GM23248 (cell line): ENCODE measurements at regions not wholly inside any gene's neighbourhood (a gene's known extent, or its start where the extent isn't known, plus 50 kb on each side); places are given as distances from the start of the nearest gene placed in this dataset.

Source experiments
- DNase-seq: peaks from one replicate; pipeline ENCODE4 v3.0.0-alpha.2; 2015
- H2AFZ ChIP-seq: fragments of 200-600 bp; sonication (generic); 2 replicates; pipeline ENCODE4 v1.6.1; 2016; ENCODE audit warnings: antibody characterized with exemption
- H3F3A ChIP-seq: fragments of 200-600 bp; sonication (generic); 2 replicates; pipeline ENCODE4 v1.6.1; 2016; ENCODE audit warnings: mild to moderate bottlenecking, antibody characterized with exemption, mixed run types; ENCODE audit not compliant: insufficient read depth
- H3K27ac ChIP-seq: fragments of 200-600 bp; sonication (generic); 2 replicates; pipeline ENCODE4 v1.5.1; 2016; ENCODE audit warnings: mild to moderate bottlenecking
- H3K27me3 ChIP-seq: fragments of 200-600 bp; sonication (generic); replicated peaks from 2 replicates; pipeline ENCODE4 v1.6.1; 2016; ENCODE audit warnings: mild to moderate bottlenecking; ENCODE audit not compliant: insufficient read depth
- H3K36me3 ChIP-seq: fragments of 200-600 bp; sonication (generic); 2 replicates; pipeline ENCODE4 v1.6.1; 2016; ENCODE audit warnings: low read depth, mild to moderate bottlenecking
- H3K4me1 ChIP-seq: fragments of 200-600 bp; sonication (generic); 2 replicates; pipeline ENCODE4 v1.6.1; 2016; ENCODE audit warnings: mild to moderate bottlenecking; ENCODE audit not compliant: insufficient read depth
- H3K4me2 ChIP-seq: fragments of 200-600 bp; sonication (generic); one replicate; pipeline ENCODE4 v1.6.1; 2016; ENCODE audit warnings: mild to moderate bottlenecking; ENCODE audit not compliant: unreplicated experiment
- H3K4me3 ChIP-seq: fragments of 200-600 bp; sonication (generic); 2 replicates; pipeline ENCODE4 v1.5.1; 2016; ENCODE audit warnings: mild to moderate bottlenecking
- H3K79me2 ChIP-seq: fragments of 200-600 bp; sonication (generic); 2 replicates; pipeline ENCODE4 v1.6.1; 2016; ENCODE audit warnings: mild to moderate bottlenecking; ENCODE audit not compliant: insufficient read depth
- H3K9ac ChIP-seq: fragments of 200-600 bp; sonication (generic); 2 replicates; pipeline ENCODE4 v1.6.1; 2016; ENCODE audit warnings: mild to moderate bottlenecking
- H3K9me2 ChIP-seq: fragments of 200-600 bp; sonication (generic); 2 replicates; pipeline ENCODE4 v1.6.1; 2016; ENCODE audit warnings: mixed run types, mild to moderate bottlenecking, moderate library complexity; ENCODE audit not compliant: insufficient read depth
- H3K9me3 ChIP-seq: fragments of 200-600 bp; sonication (generic); one replicate; pipeline ENCODE4 v1.6.1; 2017; ENCODE audit warnings: low read depth
- H4K20me1 ChIP-seq: fragments of 200-600 bp; sonication (generic); 2 replicates; pipeline ENCODE4 v1.6.0; 2016; ENCODE audit not compliant: insufficient read depth
- EZH2 ChIP-seq: fragments of 200-600 bp; sonication (generic); IDR thresholded peaks from 2 replicates; pipeline ENCODE4 v1.6.1; 2018; ENCODE audit warnings: antibody characterized with exemption, mild to moderate bottlenecking; ENCODE audit not compliant: insufficient read depth, poor library complexity, severe bottlenecking
- EZH2phosphoT487 ChIP-seq: fragments of 200-600 bp; sonication (generic); IDR thresholded peaks from 2 replicates; pipeline ENCODE4 v1.6.1; 2018; ENCODE audit warnings: antibody characterized with exemption, moderate library complexity, mild to moderate bottlenecking, low read depth; ENCODE audit not compliant: insufficient read depth
- WGBS, 2 experiments: methylation state at CpG; one replicate each; pipeline ENCODE4 v1.1.6; 2015 to 2017; ENCODE audit warnings: low lambda C conversion rate in 2 of 2, low coverage in 1 of 2; ENCODE audit errors: missing lambda C conversion rate in 2 of 2; 5-methylcytosine and 5-hydroxymethylcytosine counted together
- in situ Hi-C: fragments of 300-500 bp; cut with MboI; formaldehyde crosslinking; loops from 2 replicates; pipeline ENCODE4 v1.15.0; 2020

- 0 to 15% methylated on average over 1 of the region's 1 CpG for WGBS, 2 experiments
- no peaks in the 10 kb centered on the region for H3K9me3 ChIP-seq
- H3F3A ChIP-seq = peaks cover 13% of the 10 kb centered on the region; the same call in 1 of the 2 replicates
- no peak overlapping the region for H2AFZ ChIP-seq
- 0 out of 2 replicates have a peak overlapping the region, but pooled peaks have one; percentile 6 for H3K27ac ChIP-seq
- H3K36me3 ChIP-seq = no peaks in the 10 kb centered on the region
- peak overlapping the region; percentile 6 for H3K4me2 ChIP-seq
- DNase-seq = peak; percentile 76
- no peaks in the 10 kb centered on the region for H3K27me3 ChIP-seq
- H3K9me2 ChIP-seq = no peaks in the 10 kb centered on the region
- H3K4me3 ChIP-seq = no peak overlapping the region
- H3K4me1 ChIP-seq = peaks cover 30% of the 10 kb centered on the region
- TF ChIP-seq EZH2 (no peak), EZH2phosphoT487 (no peak)
- H3K79me2 ChIP-seq = no peaks in the 10 kb centered on the region
- no peaks in the 10 kb centered on the region for H4K20me1 ChIP-seq
- H3K9ac ChIP-seq = no peak overlapping the region
- in situ Hi-C loops = loop anchor here (10.0 kb wide), 1 partner anchor 235 kb away; the partner anchor contains the start of gene CD200R1
These were observed 98.5 kb upstream of the CCDC80 start for GRCh38 chr3:112739252-112739965.

DNA sequence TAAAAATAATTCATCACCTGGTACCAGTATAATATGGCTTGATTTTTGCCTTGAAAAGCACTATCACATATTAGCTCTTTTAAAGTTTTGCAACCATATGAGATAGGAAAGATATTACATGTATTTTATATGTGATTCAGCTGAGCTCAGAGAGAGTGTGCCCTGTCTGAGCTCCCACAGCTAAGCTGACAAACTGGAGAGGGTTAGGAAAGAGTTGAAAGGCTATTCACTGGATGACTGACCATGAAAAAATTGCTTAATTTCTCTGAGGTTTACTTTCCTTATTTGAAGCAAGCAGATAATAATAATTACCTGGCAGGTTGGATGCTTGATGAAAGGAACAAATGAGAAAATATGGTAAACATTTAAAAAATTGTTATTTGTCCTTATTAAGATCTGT is 97.4 kb upstream of the CCDC80 start:
- no peaks in the 10 kb centered on the region for H3K27me3 ChIP-seq
- no peak overlapping the region for H3K9ac ChIP-seq
- H3K79me2 ChIP-seq = no peaks in the 10 kb centered on the region
- H3K4me2 ChIP-seq = no peak overlapping the region
- no peak overlapping the region for H3K4me3 ChIP-seq
- DNase-seq = peak; percentile 69
- H3F3A ChIP-seq = peaks cover 13% of the 10 kb centered on the region; the same call in 1 of the 2 replicates
- no peaks in the 10 kb centered on the region for H3K9me2 ChIP-seq
- in situ Hi-C loops = loop anchor here (10.0 kb wide), 1 partner anchor 236 kb away; the partner anchor contains the start of gene CD200R1
- H4K20me1 ChIP-seq = no peaks in the 10 kb centered on the region
- peaks cover 36% of the 10 kb centered on the region for H3K4me1 ChIP-seq
- TF ChIP-seq EZH2phosphoT487 (no peak), EZH2 (no peak)
- no peaks in the 10 kb centered on the region for H3K36me3 ChIP-seq
- 0 out of 2 replicates have a peak overlapping the region, but pooled peaks have one; percentile 3 for H3K27ac ChIP-seq
- no peaks in the 10 kb centered on the region for H3K9me3 ChIP-seq
- no peak overlapping the region for H2AFZ ChIP-seq

DNA sequence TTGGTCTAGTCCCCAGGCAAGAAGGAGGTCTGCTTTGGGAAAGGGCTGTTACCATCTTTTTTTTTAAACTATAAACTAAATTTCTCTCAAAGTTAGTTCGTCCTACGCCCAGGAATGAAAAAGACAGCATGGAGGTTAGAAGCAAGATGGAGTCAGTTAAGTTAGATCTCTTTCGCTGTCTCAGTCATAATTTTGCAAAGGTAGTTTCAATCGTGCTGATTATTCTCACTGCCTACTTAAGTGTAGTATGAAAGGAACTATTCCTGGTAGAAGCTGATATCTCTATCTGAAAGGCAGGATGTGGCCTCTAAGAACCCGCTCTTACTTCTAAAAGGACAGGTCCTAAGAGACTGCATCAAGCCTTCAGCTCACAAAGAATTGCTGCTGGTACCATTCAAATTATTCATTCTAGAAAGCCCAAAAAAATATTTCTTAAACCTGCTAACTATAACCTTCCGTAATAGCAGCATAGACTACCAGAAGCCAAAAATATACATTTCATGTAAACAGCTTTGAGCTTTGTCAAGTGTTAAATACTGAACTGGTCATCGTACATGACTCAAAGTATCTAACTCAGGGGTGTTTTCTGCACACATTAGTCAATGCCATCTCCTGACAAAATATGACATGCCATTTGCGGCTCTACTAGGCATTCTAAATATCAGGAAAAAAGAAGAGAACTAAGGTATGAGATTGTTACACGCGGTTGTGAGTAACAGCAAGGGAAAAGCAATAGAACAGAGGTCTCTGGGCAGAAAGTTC is 96.0 kb upstream of the CCDC80 start:
- no peaks in the 10 kb centered on the region for H3K36me3 ChIP-seq
- H3F3A ChIP-seq = peaks cover 13% of the 10 kb centered on the region; the same call in 1 of the 2 replicates
- no peaks in the 10 kb centered on the region for H3K9me3 ChIP-seq
- H3K9me2 ChIP-seq = no peaks in the 10 kb centered on the region
- peaks cover 36% of the 10 kb centered on the region for H3K4me1 ChIP-seq
- no peak overlapping the region for H3K4me2 ChIP-seq
- in situ Hi-C loops = loop anchor here (10.0 kb wide), 1 partner anchor 238 kb away; the partner anchor contains the start of gene CD200R1
- no peak overlapping the region for H3K9ac ChIP-seq
- H4K20me1 ChIP-seq = no peaks in the 10 kb centered on the region
- no peak for DNase-seq
- H3K27me3 ChIP-seq = no peaks in the 10 kb centered on the region
- no peak overlapping the region for H3K27ac ChIP-seq
- TF ChIP-seq EZH2phosphoT487 = no peak
- TF ChIP-seq EZH2 = no peak
- H3K4me3 ChIP-seq = no peak overlapping the region
- 0 out of 2 replicates have a peak overlapping the region, but pooled peaks have one; percentile 34 for H2AFZ ChIP-seq
- 90 to 94% methylated on average over 10 of the region's 10 CpGs for WGBS, 2 experiments
- no peaks in the 10 kb centered on the region for H3K79me2 ChIP-seq

DNA sequence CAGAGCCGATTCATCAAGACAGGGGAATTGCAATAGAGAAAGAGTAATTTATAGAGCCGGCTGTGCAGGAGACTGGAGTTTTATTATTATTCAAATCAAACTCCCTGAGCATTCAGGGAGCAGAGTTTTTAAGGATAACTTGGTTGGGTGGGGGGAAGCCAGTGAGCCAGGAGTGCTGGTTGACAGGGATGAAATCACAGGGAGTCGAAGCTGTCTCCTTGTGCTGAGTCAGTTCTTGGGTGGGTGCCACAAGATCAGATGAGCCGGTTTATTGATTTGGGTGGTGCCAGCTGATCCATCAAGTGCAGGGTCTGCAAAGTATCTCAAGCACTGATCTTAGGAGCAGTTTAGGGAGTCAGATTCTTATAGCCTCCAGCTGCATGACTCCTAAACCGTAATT is 95.4 kb upstream of the CCDC80 start:
- Histone ChIP-seq H4K20me1 (no peaks in the 10 kb centered on the region), H3K9me2 (no peaks in the 10 kb centered on the region), H3K27me3 (no peaks in the 10 kb centered on the region), H3K9me3 (no peaks in the 10 kb centered on the region), H3F3A (peaks cover 13% of the 10 kb centered on the region; the same call in 1 of the 2 replicates), H3K36me3 (no peaks in the 10 kb centered on the region), H3K9ac (no peak overlapping the region), H3K4me3 (no peak overlapping the region), H2AFZ (0 out of 2 replicates have a peak overlapping the region, but pooled peaks have one; percentile 34), H3K27ac (no peak overlapping the region), H3K4me2 (no peak overlapping the region), H3K4me1 (peaks cover 36% of the 10 kb centered on the region), H3K79me2 (no peaks in the 10 kb centered on the region)
- in situ Hi-C loops = loop anchor here (10.0 kb wide), 1 partner anchor 238 kb away; the partner anchor contains the start of gene CD200R1
- peak; percentile 17 for DNase-seq
- 43 to 46% methylated on average over 5 of the region's 5 CpGs for WGBS, 2 experiments
- TF ChIP-seq EZH2phosphoT487 (no peak), EZH2 (no peak)
